PC-9 (cell line): ENCODE measurements at regions not wholly inside any gene's neighbourhood (a gene's known extent, or its start where the extent isn't known, plus 50 kb on each side); places are given as distances from the start of the nearest gene placed in this dataset.

Source experiments
- EZH2 ChIP-seq: fragments of 200-600 bp; sonication (generic); IDR thresholded peaks from 2 replicates; pipeline ENCODE4 v1.8.0; 2017; ENCODE audit warnings: antibody characterized with exemption, low read depth
- TF ChIP-seq, protein P1 (sequence below): fragments of 200-600 bp; sonication (generic); conservative IDR thresholded peaks from 2 replicates; pipeline ENCODE4 v1.6.1; 2017; ENCODE audit warnings: mixed run types, antibody characterized with exemption, mild to moderate bottlenecking, moderate library complexity

DNA sequence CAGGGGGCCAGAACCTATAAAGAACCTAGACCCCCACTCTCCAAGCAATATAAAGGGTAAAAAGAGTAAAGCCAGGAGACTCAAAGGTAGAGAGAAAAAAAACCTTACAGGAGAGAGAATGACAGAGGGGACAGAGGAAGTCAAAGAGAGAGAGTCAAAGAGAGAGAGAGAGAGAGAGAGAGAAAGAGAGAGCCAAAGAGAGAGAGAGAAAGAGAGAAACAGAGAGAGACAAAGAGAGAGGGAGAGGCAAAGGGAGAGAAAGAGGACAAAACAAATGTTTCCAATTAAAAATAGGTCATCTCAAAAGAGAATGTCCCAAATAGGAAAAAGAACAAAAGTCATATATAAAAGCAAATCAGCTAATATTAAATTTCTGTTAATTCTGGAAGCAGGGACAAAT lies 251.5 kb downstream of the DPY19L2 start:
- TF ChIP-seq, protein P1, sequence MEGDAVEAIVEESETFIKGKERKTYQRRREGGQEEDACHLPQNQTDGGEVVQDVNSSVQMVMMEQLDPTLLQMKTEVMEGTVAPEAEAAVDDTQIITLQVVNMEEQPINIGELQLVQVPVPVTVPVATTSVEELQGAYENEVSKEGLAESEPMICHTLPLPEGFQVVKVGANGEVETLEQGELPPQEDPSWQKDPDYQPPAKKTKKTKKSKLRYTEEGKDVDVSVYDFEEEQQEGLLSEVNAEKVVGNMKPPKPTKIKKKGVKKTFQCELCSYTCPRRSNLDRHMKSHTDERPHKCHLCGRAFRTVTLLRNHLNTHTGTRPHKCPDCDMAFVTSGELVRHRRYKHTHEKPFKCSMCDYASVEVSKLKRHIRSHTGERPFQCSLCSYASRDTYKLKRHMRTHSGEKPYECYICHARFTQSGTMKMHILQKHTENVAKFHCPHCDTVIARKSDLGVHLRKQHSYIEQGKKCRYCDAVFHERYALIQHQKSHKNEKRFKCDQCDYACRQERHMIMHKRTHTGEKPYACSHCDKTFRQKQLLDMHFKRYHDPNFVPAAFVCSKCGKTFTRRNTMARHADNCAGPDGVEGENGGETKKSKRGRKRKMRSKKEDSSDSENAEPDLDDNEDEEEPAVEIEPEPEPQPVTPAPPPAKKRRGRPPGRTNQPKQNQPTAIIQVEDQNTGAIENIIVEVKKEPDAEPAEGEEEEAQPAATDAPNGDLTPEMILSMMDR, result no peak
- no peak for TF ChIP-seq EZH2
